Prostate gland (tissue), 2 donors: ENCODE measurements at regions not wholly inside any gene's neighbourhood (a gene's known extent, or its start where the extent isn't known, plus 50 kb on each side); places are given as distances from the start of the nearest gene placed in this dataset.

ENCODE experiments used
- CTCF ChIP-seq, 4 experiments: fragments of 200-600 bp in 2 of 4; fragments of 450-650 bp in 2 of 4; sonication (generic) in 2 of 4; IDR thresholded peaks; 1 replicate in 3 of 4; 2 replicates in 1 of 4; pipeline ENCODE4 v1.5.1; 2016 to 2019; ENCODE audit warnings: antibody characterized with exemption in 4 of 4, mild to moderate bottlenecking in 2 of 4, moderate library complexity in 2 of 4
- POLR2A ChIP-seq: fragments of 450-650 bp; IDR thresholded peaks from one replicate; pipeline ENCODE4 v1.6.1; 2016; ENCODE audit warnings: antibody characterized with exemption, mild to moderate bottlenecking
- POLR2AphosphoS5 ChIP-seq: sonication (generic); formaldehyde crosslinking; IDR thresholded peaks from one replicate; pipeline ENCODE4 v1.6.1; 2017; ENCODE audit warnings: antibody characterized with exemption

GRCh38 chr9:26747611-26748010 is 145.0 kb downstream of the CAAP1 start:
- TF ChIP-seq POLR2A = no peak
- no peak for TF ChIP-seq CTCF (IDR thresholded peaks at IDR 0.05)
- TF ChIP-seq POLR2AphosphoS5 = no peak
